ENCODE measurements at regions not wholly inside any gene's neighbourhood (a gene's known extent, or its start where the extent isn't known, plus 50 kb on each side); places are given as distances from the start of the nearest gene placed in this dataset.

DNA sequence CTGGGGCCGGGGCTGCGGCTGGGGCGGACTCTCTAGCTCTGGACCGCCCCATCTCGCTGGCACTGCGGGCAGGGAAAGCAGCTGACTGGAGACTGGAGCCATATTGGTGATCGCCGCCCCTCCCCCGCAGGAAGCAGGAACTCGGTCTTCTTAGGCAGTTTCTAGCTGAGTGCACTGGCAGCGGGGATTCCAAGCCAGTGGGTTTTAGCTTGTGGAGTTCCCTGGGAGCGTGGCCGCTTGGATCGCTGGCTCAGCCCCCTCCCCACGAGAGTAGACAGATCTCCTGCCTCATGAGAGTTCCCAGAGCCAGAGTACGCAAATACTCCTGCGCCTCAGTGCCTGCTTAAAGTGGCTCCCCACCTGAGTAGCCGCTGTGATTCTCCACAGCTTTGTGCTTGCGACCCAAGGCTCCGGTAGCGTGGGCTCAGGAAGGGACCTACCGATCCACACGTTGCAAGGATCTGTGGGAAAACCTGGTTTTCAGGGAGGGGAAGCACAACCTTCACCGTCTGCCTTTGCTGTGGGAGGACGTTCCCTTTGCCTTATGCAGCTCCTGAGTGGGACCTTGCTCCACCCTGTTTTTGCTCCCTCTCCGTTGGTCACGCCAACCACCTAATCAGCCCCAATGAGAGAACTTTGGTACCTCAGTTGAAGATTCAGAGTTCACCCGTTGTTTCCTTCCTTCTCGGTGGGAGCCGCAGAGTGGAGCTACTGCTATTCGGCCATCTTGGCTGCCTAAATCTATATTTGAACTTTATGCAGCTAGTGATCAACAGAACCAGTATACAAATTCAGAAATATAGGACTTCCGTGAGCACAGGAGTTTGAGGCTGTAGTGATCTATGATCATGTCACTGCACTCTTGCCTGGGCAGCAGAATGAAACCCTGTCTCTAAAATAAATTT is 803.9 kb upstream of the PCDH10 start:
- TF ChIP-seq POLR2A (IDR thresholded peaks at IDR 0.05), result no peak
- TF ChIP-seq, protein P1, sequence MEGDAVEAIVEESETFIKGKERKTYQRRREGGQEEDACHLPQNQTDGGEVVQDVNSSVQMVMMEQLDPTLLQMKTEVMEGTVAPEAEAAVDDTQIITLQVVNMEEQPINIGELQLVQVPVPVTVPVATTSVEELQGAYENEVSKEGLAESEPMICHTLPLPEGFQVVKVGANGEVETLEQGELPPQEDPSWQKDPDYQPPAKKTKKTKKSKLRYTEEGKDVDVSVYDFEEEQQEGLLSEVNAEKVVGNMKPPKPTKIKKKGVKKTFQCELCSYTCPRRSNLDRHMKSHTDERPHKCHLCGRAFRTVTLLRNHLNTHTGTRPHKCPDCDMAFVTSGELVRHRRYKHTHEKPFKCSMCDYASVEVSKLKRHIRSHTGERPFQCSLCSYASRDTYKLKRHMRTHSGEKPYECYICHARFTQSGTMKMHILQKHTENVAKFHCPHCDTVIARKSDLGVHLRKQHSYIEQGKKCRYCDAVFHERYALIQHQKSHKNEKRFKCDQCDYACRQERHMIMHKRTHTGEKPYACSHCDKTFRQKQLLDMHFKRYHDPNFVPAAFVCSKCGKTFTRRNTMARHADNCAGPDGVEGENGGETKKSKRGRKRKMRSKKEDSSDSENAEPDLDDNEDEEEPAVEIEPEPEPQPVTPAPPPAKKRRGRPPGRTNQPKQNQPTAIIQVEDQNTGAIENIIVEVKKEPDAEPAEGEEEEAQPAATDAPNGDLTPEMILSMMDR (IDR thresholded peaks at IDR 0.05), result no peak

Measured in right lobe of liver (tissue), 4 donors.